GM12891 (cell line): ENCODE measurements at regions not wholly inside any gene's neighbourhood (a gene's known extent, or its start where the extent isn't known, plus 50 kb on each side); places are given as distances from the start of the nearest gene placed in this dataset.

Source experiments
- PAX5 ChIP-seq: IDR thresholded peaks from 2 replicates; pipeline ENCODE4 v1.6.1; 2011; ENCODE audit warnings: low read length, moderate library complexity, mild to moderate bottlenecking; ENCODE audit not compliant: insufficient read depth, severe bottlenecking
- POLR2A ChIP-seq: IDR thresholded peaks from 2 replicates; pipeline ENCODE4 v1.6.1; 2011; ENCODE audit warnings: low read depth, low read length, control low read depth
- POLR2AphosphoS5 ChIP-seq: IDR thresholded peaks from 2 replicates; pipeline ENCODE4 v1.6.1; 2011; ENCODE audit warnings: low read depth, low read length, control low read depth
- TAF1 ChIP-seq: IDR thresholded peaks from 2 replicates; pipeline ENCODE4 v1.6.1; 2011; ENCODE audit warnings: low read depth, low read length, control low read depth

DNA sequence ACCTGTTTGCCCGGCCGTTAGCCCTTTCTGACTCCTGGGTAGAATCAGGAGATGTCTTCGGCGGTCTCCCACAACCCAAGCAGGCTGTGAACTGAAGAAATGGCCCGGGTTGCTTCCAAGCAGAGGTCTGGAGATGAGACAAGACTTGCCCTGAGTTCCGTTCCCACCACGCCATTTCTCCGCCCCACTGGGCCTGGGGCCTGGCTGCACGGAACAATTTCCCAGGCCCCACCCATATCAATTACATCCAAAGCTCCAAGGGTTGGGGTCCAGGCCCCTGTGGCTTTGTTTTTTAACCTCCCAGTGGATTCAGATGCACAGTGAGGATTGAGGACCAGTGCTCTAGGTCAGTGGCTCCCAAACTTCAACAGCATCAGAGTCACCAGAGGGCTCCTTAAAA lies 214.5 kb upstream of the ARID1B start:
- TF ChIP-seq POLR2A (no peak), POLR2AphosphoS5 (no peak), TAF1 (no peak), PAX5 (no peak)
